Stimulated activated CD4-positive, alpha-beta T cell treated with anti-CD3 and anti-CD28 coated beads, TNF-alpha, amount 100 ng/mL, for 4 hours (primary cell): ENCODE measurements at regions not wholly inside any gene's neighbourhood (a gene's known extent, or its start where the extent isn't known, plus 50 kb on each side); places are given as distances from the start of the nearest gene placed in this dataset.
"Not testable (repeated sequence)": the region's sequence is repeated elsewhere in the genome, so short reads cannot be mapped to it uniquely, and the experiment has no call there.

ENCODE experiments used
- DNase-seq, 3 experiments: peaks; one replicate each; pipeline ENCODE4 v3.0.0-alpha.2; 2020; ENCODE audit warnings: low read depth in 3 of 3

DNA sequence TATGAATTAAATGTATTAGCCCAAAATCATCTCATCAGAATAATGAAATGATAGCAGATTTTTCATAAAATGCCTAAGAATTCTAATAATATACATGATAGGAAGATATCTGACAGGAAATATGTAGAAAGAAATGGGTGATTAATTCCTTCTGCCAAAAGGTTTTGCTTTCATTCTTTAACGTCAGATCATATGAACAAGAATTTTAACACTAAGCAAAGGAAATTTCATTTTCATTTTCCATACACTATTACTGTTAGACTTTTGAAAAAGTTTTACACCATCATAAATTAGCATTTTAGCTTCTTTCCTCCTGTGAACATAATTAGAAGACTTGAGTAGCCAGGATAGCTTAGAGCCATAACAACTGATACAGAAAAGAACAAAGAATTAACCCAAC lies 1099.9 kb downstream of the NSUN3 start:
- no peak for DNase-seq

GRCh38 chr3:95167748-95168147 lies 1104.9 kb downstream of the NSUN3 start:
- no peak for DNase-seq

DNA sequence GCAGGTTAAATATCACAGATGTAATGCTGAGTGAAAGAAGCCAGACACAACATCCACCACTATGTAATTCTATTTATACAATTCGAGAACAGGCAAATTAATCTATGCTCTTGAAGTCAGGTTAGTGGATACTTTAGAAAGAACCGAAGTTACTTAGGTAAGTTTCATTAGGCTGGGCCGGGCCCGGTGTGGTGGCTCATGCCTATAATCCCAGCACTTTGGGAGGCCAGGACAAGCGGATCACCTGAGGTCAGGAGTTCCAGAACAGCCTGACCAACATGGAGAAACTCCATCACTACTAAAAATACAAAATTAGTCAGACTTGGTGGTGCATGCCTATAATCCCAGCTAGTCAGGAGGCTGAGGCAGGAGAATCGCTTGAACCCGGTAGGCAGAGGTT lies 1105.7 kb downstream of the NSUN3 start:
- DNase-seq = no peak

DNA sequence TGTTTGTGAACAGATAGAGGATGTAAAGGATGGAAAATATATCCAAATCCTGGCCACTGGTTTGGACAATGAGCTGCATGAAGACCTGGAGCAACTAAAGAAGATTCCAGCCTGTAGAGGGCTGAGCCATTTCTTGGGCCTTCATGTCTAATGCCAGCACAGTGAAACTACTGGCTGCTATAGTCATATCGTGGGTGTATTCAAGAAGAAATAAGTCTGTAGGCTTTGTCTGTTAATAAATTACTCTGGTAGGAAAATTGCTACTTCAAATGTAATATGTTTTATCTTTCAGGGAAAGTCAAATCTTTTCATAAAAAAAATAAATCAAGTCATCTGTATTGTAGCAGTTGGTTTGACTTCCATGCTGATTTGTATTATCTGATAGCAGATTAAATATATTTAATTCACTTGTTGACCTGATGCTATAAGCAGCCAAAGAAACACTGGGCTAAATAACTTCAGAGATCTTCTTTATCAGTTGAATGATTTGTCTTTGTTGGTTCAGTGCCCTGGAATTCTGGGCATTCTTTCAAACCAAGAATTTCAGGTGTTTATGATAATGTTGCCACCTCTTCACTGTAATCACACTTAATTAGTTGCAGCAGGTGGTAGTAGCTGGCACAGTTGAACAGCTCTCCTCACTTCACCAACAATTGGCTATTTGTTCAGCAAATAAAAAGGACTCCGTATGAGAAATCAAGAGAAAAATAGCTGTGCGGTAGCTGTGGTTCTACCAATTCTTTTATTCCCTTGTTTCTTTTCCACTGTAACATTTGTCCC lies 1109.5 kb downstream of the NSUN3 start:
- DNase-seq = no peak

- no peak for DNase-seq
These were observed 1114.2 kb downstream of the NSUN3 start for GRCh38 chr3:95177096-95177495.

- no peak for DNase-seq
These were observed 1121.2 kb downstream of the NSUN3 start for GRCh38 chr3:95184038-95184437.

DNA sequence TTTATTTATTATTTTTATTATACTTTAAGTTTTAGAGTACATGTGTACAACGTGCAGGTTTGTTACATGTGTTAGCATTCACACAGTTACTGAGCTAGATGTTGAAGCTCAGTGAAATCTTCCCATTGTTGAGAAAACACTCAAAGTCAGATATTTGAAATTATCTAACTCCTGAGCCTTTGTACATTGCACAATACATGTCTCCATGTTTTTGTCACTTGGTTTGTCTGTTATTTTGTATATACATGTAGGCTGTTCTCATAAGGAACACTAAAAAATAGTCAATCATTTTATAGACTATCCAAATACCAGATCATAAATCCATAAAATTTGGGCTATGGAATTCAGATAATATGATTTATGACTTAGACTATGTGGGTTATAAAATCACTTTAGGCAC lies 1126.5 kb downstream of the NSUN3 start:
- DNase-seq = no peak

DNA sequence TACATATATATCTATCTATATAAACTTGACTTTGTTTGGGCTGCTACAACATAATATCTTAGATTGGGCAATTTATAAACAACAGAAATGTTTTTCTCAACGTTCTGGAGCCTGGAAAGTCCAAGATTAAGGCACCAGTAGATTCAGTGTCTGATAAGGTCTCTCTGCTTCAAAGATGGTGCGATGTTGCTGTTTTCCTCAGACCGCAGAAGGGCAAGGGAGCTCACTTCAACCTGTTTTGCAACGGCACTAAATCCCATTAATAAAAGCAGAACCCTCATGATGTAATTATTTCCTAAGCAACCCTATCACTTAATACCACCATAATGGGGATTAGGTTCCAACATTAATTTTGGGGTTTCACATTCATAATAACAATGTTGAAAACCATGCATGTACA lies 1134.8 kb downstream of the NSUN3 start:
- no peak for DNase-seq

DNA sequence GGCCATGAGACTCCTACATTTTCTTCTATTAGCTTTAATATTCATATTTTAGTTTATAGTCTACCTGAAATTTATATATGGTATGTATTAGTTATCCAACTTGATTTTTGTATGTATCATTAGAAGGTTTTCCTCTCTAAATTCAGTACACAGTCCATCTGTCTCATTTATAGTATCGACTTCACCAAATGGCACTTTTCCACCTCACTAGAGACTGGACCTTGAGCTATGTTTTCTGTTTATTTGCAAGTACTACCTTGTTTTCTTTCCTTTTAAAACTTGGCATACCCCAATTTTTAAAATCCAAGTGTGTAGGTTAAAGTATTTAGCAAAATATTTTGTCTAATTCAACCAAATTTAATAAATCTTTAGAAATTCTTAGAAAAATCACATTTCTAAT lies 1137.5 kb downstream of the NSUN3 start:
- DNase-seq = no peak

DNA sequence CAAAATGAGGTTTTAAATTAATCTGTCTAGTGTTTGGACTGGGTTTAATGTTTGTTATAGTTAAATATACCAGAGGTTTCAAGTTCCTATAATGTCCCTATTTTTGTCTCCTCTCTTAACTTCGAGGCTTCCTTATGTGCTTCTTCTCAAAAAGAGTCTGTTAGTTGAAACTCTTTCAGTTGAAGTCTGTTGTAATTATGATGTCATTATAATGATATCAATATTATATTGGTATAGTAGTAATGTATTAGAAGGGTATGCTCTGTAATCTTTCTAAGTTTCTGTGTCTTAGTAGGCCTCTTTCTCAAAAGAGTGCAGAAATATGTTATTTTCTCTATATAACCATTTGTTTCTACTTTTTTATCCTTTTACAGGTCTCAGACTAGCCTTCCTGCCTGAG lies 1148.0 kb downstream of the NSUN3 start:
- no peak for DNase-seq

GRCh38 chr3:95212117-95212516 lies 1149.3 kb downstream of the NSUN3 start:
- DNase-seq = no peak

DNA sequence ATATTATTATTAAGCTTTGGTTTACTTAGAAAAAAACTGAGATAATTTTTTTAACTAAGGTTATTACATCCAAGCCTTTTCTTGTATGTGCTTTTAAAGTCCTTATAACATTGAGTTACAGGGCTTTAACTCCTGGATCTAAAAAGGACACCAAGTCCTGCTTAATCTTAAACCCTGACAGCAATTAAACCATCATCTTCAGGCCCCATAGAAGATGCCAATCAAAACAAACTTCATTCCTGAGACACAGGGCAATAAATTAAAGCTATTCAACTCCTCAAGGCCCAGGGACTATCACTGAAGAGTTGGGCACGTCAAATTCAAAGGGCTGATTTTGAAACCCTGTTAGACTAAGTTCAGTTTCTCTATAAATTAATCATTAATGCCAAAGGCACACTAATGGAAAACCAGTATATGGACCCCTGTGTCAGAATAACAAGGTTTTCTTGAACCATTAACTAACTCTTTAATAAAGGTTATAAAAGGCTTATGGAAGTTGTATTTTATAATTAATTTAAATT lies 1152.6 kb downstream of the NSUN3 start:
- DNase-seq = no peak

- no peak for DNase-seq
These were observed 1154.8 kb downstream of the NSUN3 start for GRCh38 chr3:95217661-95218060.

DNA sequence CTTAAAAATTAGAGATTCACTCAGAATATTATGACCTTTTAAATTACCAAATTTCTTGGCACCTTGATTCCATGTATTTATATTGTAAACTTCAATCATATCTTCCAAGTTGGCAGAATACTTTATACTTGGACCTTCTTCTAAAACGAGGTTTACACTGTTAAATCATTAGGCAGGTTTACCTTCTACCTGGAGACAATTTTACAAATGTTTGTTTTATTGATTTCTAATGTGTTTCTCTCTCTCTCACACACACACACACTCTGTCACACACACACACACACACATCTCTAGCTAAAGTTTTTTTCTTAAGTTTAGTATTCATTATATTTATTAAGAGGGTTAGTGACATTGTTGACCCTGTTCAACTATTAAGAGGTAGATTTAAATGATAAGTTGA lies 1155.6 kb downstream of the NSUN3 start:
- DNase-seq = no peak

- no peak for DNase-seq
These were observed 1163.6 kb downstream of the NSUN3 start for GRCh38 chr3:95226437-95226836.

DNA sequence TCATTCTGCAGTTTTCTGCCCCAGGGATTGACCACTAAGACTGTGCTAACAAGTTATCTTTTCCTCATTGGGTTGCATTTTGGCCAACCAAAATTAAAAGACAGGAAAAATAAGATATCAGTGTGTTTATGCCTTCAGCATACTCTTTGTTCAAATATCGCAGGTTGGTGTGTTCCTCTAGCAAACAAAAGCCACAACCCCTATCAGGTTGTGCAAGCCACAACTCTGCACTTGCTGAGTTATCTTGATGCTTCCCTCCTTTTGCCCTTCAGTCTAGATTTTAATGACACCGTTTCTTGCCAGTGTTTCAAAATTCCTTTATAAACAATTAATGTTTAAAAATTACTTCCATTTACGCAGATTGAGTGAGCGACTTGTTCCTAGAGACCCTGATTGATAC lies 1164.2 kb downstream of the NSUN3 start:
- no peak for DNase-seq

GRCh38 chr3:95228416-95228815 lies 1165.6 kb downstream of the NSUN3 start:
- no peak for DNase-seq

DNA sequence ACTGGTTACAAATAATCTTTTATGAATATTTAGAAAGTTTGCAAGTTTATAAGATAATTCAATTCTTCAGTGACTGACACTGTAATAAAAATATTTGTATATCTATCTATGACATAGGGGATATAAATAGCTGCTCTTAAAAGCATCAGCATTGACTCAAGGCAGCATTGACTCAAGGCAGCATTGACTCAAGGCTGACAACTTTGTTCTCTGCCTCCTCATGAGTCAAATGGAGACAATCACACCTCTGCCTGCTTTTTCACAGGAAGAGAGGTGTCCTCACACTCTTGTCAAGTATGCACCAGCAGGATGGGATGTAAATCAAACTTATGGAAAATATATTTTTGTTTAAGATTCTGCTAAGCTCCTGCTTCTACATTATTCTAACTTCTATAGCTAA lies 1173.1 kb downstream of the NSUN3 start:
- no peak for DNase-seq

DNA sequence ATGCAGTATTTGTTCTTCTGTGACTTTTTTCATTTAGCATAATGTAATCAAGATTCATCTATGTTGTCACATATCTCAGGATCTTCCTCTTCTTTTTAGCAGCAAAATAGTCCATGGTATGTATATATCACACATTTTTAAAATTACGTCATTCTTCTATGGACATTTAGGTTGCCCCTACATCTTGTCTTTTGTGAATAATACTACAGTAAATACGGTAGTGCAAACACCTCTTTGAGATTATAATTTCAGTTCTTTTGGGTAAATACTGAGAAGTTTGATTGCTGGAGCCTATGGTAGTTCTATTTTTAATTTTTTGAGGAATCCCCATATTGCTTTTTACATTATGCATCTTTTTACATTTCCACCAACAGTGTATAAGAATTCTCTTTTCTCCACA lies 1174.9 kb downstream of the NSUN3 start:
- DNase-seq = no peak

GRCh38 chr3:95240395-95240794 lies 1177.5 kb downstream of the NSUN3 start:
- DNase-seq = no peak

DNA sequence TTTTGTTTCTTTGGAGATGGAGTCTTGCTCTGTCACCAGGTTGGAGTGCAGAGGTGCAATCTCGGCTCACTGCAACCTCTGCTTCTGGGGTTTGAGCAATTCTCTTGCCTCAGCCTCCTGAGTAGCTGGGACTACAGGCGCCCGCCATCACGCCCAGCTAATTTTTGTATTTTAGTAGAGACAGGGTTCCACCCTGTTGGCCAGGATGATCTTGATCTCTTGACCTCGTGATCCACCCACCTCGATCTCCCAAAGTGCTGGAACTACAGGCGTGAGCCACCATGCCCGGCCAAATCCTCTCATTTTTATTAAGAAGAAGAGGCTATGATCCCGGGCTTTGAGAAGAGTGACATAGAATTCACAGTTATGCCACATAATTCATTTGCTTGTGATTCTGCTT lies 1178.4 kb downstream of the NSUN3 start:
- not testable (repeated sequence) for DNase-seq

- no peak for DNase-seq
These were observed 1183.6 kb downstream of the NSUN3 start for GRCh38 chr3:95246413-95246812.

GRCh38 chr3:95254061-95254460 lies 1191.2 kb downstream of the NSUN3 start:
- no peak for DNase-seq

- DNase-seq = no peak
These were observed 1191.9 kb downstream of the NSUN3 start for GRCh38 chr3:95254758-95255157.
